ENCODE measurements at regions not wholly inside any gene's neighbourhood (a gene's known extent, or its start where the extent isn't known, plus 50 kb on each side); places are given as distances from the start of the nearest gene placed in this dataset.
"Not testable (repeated sequence)": the region's sequence is repeated elsewhere in the genome, so short reads cannot be mapped to it uniquely, and the experiment has no call there.

- H3K4me3 ChIP-seq; H3K27ac ChIP-seq; in situ Hi-C loops (cut with MboI; ENCODE audit: low pct_ligation_motif_present in 1 of 4, low pct_unique_long_range_greater_than_20kb in 1 of 4, low sequenced_read_pairs in 3 of 4); H3K9me3 ChIP-seq; H3K36me3 ChIP-seq; DNase-seq; intact Hi-C loops (cut with DNase I; ENCODE audit: low total_unique reads); H3K27me3 ChIP-seq: not testable (repeated sequence)
- peaks cover 4 to 12% (median 6%) of the 10 kb centered on the region in 4 donors for H3K4me1 ChIP-seq
- WGBS, 2 donors (ENCODE audit: low coverage in 1 of 2) = 85 to 88% methylated on average over 5 to 7 of the region's 7 CpGs
Measured at GRCh38 chr5:134471858-134472449, 53.5 kb upstream of the JADE2 start.

- TF ChIP-seq POLR2A (IDR thresholded peaks at IDR 0.05) = no peak
- no peak for TF ChIP-seq POLR2AphosphoS5 (IDR thresholded peaks at IDR 0.05)
- TF ChIP-seq CTCF (IDR thresholded peaks at IDR 0.05) = no peak
- no peak for TF ChIP-seq EP300 (IDR thresholded peaks at IDR 0.05; ENCODE audit: low read depth)
- Histone ChIP-seq H3K4me3 (no peak overlapping the region), H3K27ac (no peak overlapping the region), H3K27me3 (no peaks in the 10 kb centered on the region), H3K9me3 (no peaks in the 10 kb centered on the region), H3K4me1 (peaks cover 14 to 32% (median 26%) of the 10 kb centered on the region in 4 donors), H3K36me3 (no peaks in the 10 kb centered on the region)
- in situ Hi-C loops (cut with MboI; ENCODE audit: low pct_ligation_motif_present in 1 of 4, low pct_unique_long_range_greater_than_20kb in 1 of 4, low sequenced_read_pairs in 3 of 4) = no loop called here
- 66 to 73% methylated on average over 3 of the region's 3 CpGs for whole genome bisulfite sequencing, 2 donors (ENCODE audit: low coverage in 1 of 2)
- intact Hi-C loops (cut with DNase I; ENCODE audit: low total_unique reads) = no loop called here
- DNase-seq = no peak
Measured at GRCh38 chr5:134468921-134469400, 56.5 kb upstream of the JADE2 start.

- H3K36me3 ChIP-seq = no peaks in the 10 kb centered on the region
- H3K9me3 ChIP-seq = no peaks in the 10 kb centered on the region
- peak overlapping the region in 1 of 4 donors; percentile 64 for H3K4me3 ChIP-seq
- WGBS, 2 donors (ENCODE audit: low coverage in 1 of 2) = 81 to 100% methylated on average over 1 to 6 of the region's 6 CpGs
- no peak for TF ChIP-seq CTCF (IDR thresholded peaks at IDR 0.05)
- TF ChIP-seq POLR2A (IDR thresholded peaks at IDR 0.05) = no peak
- TF ChIP-seq EP300 (IDR thresholded peaks at IDR 0.05; ENCODE audit: low read depth) = no peak
- TF ChIP-seq POLR2AphosphoS5 (IDR thresholded peaks at IDR 0.05) = no peak
- no peaks in the 10 kb centered on the region for H3K27me3 ChIP-seq
- peaks cover 14 to 32% (median 26%) of the 10 kb centered on the region in 4 donors for H3K4me1 ChIP-seq
- DNase-seq = no peak
- peak overlapping the region; percentile 94 to 100 (median 100) for H3K27ac ChIP-seq
- intact Hi-C loops (cut with DNase I; ENCODE audit: low total_unique reads) (no loop called here), in situ Hi-C loops (cut with MboI; ENCODE audit: low pct_ligation_motif_present in 1 of 4, low pct_unique_long_range_greater_than_20kb in 1 of 4, low sequenced_read_pairs in 3 of 4) (no loop called here)
Measured at GRCh38 chr5:134467231-134467630, 55.5 kb upstream of the CDKN2AIPNL start.

- intact Hi-C loops (cut with DNase I; ENCODE audit: low total_unique reads) (loop anchor here (1.0 kb wide), 1 partner anchor 61 kb away; no protein-coding TSS in a partner anchor), in situ Hi-C loops (cut with MboI; ENCODE audit: low pct_ligation_motif_present in 1 of 4, low pct_unique_long_range_greater_than_20kb in 1 of 4, low sequenced_read_pairs in 3 of 4) (no loop called here)
- peak; percentile 99 for DNase-seq
- H3K27me3 ChIP-seq = no peaks in the 10 kb centered on the region
- peak overlapping the region; percentile 42 to 64 (median 49) for H3K4me3 ChIP-seq
- no peaks in the 10 kb centered on the region for H3K36me3 ChIP-seq
- peaks cover 14 to 32% (median 26%) of the 10 kb centered on the region in 4 donors for H3K4me1 ChIP-seq
- H3K27ac ChIP-seq = peak overlapping the region; percentile 94 to 100 (median 100)
- TF ChIP-seq EP300 (IDR thresholded peaks at IDR 0.05; ENCODE audit: low read depth) (peak; percentile 99), POLR2AphosphoS5 (IDR thresholded peaks at IDR 0.05) (peak; percentile 86 to 89 (median 88)), CTCF (IDR thresholded peaks at IDR 0.05) (peak in 1 of 5 experiments; percentile 5), POLR2A (IDR thresholded peaks at IDR 0.05) (no peak)
- WGBS, 2 donors (ENCODE audit: low coverage in 1 of 2) = 0 to 9% methylated on average over 3 to 25 of the region's 26 CpGs
- no peaks in the 10 kb centered on the region for H3K9me3 ChIP-seq
Measured at GRCh38 chr5:134466241-134467069, 54.8 kb upstream of the CDKN2AIPNL start.

All from transverse colon (tissue), 4 donors.